ENCODE measurements at regions not wholly inside any gene's neighbourhood (a gene's known extent, or its start where the extent isn't known, plus 50 kb on each side); places are given as distances from the start of the nearest gene placed in this dataset.
"Not testable (repeated sequence)": the region's sequence is repeated elsewhere in the genome, so short reads cannot be mapped to it uniquely, and the experiment has no call there.

GRCh38 chr2:65775839-65776238 is 343.4 kb upstream of the SPRED2 start:
- no peak for TF ChIP-seq ZFX (IDR thresholded peaks at IDR 0.05)
- H3K27ac ChIP-seq, result no peak overlapping the region

- no peak overlapping the region for H3K27ac ChIP-seq
These were observed 335.5 kb upstream of the SPRED2 start for GRCh38 chr2:65767946-65768345.

DNA sequence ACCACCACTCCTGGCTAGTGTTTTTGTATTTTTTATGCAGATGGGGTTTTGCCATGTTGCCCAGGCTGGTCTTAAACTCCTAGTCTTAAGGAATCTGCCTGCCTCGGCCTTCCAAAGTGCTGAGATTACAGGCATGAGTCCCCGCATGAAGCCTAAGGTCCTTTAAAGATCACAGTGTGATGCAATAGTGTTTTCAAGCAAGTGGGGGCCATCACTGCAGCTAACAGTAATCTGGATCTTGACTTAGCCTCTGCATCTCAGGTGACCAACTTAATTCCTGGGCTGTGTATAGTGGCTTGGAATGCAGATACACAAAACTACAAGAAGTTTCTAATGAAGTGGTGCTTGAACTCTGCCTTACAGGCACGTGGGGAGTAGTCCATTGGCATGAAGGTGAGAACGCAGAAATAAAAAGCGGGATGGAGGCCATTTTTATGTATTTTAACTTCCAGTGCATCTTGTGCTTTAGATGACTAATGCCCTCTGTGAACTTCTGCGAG is 334.4 kb upstream of the SPRED2 start:
- H3K27ac ChIP-seq, result no peak overlapping the region
- TF ChIP-seq, protein P1, sequence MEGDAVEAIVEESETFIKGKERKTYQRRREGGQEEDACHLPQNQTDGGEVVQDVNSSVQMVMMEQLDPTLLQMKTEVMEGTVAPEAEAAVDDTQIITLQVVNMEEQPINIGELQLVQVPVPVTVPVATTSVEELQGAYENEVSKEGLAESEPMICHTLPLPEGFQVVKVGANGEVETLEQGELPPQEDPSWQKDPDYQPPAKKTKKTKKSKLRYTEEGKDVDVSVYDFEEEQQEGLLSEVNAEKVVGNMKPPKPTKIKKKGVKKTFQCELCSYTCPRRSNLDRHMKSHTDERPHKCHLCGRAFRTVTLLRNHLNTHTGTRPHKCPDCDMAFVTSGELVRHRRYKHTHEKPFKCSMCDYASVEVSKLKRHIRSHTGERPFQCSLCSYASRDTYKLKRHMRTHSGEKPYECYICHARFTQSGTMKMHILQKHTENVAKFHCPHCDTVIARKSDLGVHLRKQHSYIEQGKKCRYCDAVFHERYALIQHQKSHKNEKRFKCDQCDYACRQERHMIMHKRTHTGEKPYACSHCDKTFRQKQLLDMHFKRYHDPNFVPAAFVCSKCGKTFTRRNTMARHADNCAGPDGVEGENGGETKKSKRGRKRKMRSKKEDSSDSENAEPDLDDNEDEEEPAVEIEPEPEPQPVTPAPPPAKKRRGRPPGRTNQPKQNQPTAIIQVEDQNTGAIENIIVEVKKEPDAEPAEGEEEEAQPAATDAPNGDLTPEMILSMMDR (conservative IDR thresholded peaks at IDR 0.05), result no peak
- TF ChIP-seq ZFX (IDR thresholded peaks at IDR 0.05), result no peak

More at GRCh38 chr2:65767946-65768345, 335.5 kb upstream of the SPRED2 start:
- no peak for TF ChIP-seq ZFX (IDR thresholded peaks at IDR 0.05)
- TF ChIP-seq, protein P1 (conservative IDR thresholded peaks at IDR 0.05), result no peak

DNA sequence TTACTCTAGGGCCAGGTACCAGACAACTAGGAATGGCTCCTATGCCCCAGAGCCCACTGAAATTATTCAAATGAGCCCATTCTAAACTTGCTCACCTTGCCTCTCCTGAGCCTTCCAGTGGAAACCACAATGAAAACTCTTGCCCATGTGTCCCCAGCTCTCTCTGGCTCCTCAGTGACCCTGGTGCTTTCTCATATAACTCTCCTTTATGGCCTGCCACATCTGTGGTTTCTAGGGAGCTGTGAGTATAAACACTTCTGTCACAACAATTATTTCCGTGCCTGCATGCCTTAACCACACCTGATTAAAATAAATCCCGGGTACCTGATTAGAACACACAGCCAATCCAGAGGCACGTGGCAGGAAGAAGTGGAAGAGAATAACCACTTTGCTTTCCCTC is 333.0 kb upstream of the SPRED2 start:
- TF ChIP-seq, protein P1 (conservative IDR thresholded peaks at IDR 0.05), result no peak
- no peak for TF ChIP-seq ZFX (IDR thresholded peaks at IDR 0.05)

DNA sequence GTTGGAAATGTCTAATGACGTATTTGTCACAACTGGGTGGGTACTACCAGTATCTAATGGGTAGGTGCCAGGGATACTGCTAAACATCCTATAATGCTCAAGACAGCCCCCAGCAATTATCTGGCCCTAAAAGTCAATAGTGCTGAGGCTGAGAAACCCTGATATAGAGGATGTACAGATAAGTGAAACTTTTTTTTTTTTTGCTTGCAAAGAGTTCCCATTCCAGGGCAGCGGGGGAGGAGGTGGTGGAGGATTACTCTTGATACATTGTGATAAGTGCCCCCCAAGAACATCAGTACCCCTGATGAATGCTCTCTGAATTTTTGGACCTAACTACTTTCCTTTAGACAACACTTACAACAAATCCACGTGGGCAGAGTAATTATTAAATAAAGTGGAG is 329.7 kb upstream of the SPRED2 start:
- TF ChIP-seq, protein P1 (conservative IDR thresholded peaks at IDR 0.05), result no peak
- no peak for TF ChIP-seq ZFX (IDR thresholded peaks at IDR 0.05)
- no peak overlapping the region for H3K27ac ChIP-seq

More for the DNA sequence above, 333.0 kb upstream of the SPRED2 start:
- no peak overlapping the region for H3K27ac ChIP-seq

GRCh38 chr2:65754219-65754618 is 321.8 kb upstream of the SPRED2 start:
- TF ChIP-seq ZFX (IDR thresholded peaks at IDR 0.05), result no peak
- TF ChIP-seq, protein P1 (conservative IDR thresholded peaks at IDR 0.05), result no peak
- H3K27ac ChIP-seq, result no peak overlapping the region

DNA sequence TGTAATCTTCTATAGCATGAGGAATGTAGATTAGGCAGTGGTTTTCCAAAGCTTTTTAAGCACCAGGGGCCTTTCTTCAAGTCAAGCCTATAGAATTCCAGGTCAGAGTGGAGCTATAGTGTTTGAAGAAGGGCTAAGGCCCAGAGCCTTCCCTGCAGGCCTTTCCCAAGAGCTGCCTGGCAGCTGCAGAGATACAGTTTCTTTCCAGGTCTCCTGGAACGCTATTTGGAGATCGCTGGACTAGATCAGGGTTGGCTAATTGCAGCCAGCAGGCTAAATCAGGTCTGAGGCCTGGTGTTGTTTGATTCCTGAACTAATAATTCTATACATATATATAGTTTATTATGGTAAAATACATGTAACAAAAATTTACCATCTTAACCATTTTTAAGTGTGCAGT is 319.0 kb upstream of the SPRED2 start:
- TF ChIP-seq ZFX (IDR thresholded peaks at IDR 0.05), result no peak
- TF ChIP-seq, protein P1 (conservative IDR thresholded peaks at IDR 0.05), result no peak
- no peak overlapping the region for H3K27ac ChIP-seq

DNA sequence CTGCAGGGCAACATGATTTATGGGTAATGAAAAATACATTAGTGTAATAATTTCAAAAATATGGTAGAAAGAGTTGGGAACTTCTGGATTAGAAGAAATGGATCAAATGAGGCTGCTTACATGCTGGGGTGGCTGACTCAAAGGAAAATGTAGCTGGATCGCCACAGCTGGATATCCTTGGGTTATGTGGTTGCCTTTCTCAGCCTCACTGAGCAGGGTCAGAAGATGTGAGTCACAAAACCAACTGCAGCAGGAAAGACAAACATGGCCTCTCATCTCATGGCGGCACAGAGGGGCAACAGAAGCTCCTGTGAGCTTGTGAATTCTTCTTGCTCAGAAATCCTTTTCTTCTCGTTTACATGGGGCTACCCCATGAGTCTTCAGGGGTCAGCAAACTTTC is 317.1 kb upstream of the SPRED2 start:
- no peak overlapping the region for H3K27ac ChIP-seq
- no peak for TF ChIP-seq ZFX (IDR thresholded peaks at IDR 0.05)
- TF ChIP-seq, protein P1 (conservative IDR thresholded peaks at IDR 0.05), result no peak

- not testable (repeated sequence) for H3K27ac ChIP-seq
These were observed 315.5 kb upstream of the SPRED2 start for GRCh38 chr2:65747875-65748274.

All from C4-2B (cell line).